ENCODE measurements at regions not wholly inside any gene's neighbourhood (a gene's known extent, or its start where the extent isn't known, plus 50 kb on each side); places are given as distances from the start of the nearest gene placed in this dataset.

- Histone ChIP-seq H3K9me3 (ENCODE audit: low read length) (peaks cover 5% of the 10 kb centered on the region; the same call in 1 of the 2 replicates), H4K20me1 (ENCODE audit: insufficient read depth, low read length) (no peaks in the 10 kb centered on the region), H3K36me3 (ENCODE audit: insufficient read depth, low read length) (no peaks in the 10 kb centered on the region), H3K4me2 (ENCODE audit: low read length) (no peak overlapping the region), H3K27ac (ENCODE audit: low read depth, low read length, poor library complexity, severe bottlenecking) (no peak overlapping the region), H3K9me2 (ENCODE audit: insufficient read depth, low read length) (no peaks in the 10 kb centered on the region), H2AFZ (ENCODE audit: low read length) (no peak overlapping the region), H3K4me3 (ENCODE audit: low read depth, low read length, poor library complexity, severe bottlenecking) (no peak overlapping the region), H3K79me2 (ENCODE audit: insufficient read depth, low read depth, low read length) (no peaks in the 10 kb centered on the region), H3K4me1 (ENCODE audit: insufficient read depth, low read length, poor library complexity, severe bottlenecking) (no peaks in the 10 kb centered on the region)
- ChIA-PET CTCF (ENCODE audit: unreplicated experiment) (no interaction called here), POLR2A (interaction anchor here (0.6 to 1.4 kb wide), 3 partner anchors 20 to 106 kb away, joined by 3 read pairs; no protein-coding TSS in a partner anchor)
- TF ChIP-seq, protein P1, sequence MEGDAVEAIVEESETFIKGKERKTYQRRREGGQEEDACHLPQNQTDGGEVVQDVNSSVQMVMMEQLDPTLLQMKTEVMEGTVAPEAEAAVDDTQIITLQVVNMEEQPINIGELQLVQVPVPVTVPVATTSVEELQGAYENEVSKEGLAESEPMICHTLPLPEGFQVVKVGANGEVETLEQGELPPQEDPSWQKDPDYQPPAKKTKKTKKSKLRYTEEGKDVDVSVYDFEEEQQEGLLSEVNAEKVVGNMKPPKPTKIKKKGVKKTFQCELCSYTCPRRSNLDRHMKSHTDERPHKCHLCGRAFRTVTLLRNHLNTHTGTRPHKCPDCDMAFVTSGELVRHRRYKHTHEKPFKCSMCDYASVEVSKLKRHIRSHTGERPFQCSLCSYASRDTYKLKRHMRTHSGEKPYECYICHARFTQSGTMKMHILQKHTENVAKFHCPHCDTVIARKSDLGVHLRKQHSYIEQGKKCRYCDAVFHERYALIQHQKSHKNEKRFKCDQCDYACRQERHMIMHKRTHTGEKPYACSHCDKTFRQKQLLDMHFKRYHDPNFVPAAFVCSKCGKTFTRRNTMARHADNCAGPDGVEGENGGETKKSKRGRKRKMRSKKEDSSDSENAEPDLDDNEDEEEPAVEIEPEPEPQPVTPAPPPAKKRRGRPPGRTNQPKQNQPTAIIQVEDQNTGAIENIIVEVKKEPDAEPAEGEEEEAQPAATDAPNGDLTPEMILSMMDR (conservative IDR thresholded peaks at IDR 0.05; ENCODE audit: low read length), result no peak
- TF ChIP-seq EZH2phosphoT487 (IDR thresholded peaks at IDR 0.05; ENCODE audit: borderline replicate concordance, low read depth, low read length), result no peak
- no peak for DNase-seq (ENCODE audit: low spot score)
- no TSS peak for BruUV-seq (replicated peaks)
- intact Hi-C loops (cut with micrococcal nuclease; ENCODE audit: unreplicated experiment), result no loop called here
Measured at GRCh38 chr5:164377746-164378145, 872.3 kb downstream of the MAT2B start.

DNA sequence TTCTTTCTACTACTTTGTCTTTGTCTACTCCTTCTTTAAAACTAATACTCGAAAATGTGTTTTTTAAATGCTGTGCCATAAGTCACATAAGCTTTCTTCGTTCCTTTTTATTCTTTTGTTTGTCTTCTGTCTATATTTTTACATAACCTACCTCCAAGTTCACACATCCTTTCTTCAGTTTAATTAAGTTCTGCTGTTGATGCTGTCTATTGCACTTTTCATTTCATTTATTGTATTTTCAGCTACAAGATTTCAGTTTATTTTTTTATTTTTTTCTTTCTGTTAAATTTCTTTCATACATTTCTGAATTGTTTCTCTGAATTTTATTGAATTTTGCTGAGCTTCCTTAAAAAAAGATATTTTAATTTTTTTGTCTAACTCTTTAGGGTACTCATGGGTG is 878.2 kb downstream of the MAT2B start:
- no peaks in the 10 kb centered on the region for H3K36me3 ChIP-seq (ENCODE audit: insufficient read depth, low read length)
- H3K4me1 ChIP-seq (ENCODE audit: insufficient read depth, low read length, poor library complexity, severe bottlenecking), result no peaks in the 10 kb centered on the region
- no peak overlapping the region for H3K4me2 ChIP-seq (ENCODE audit: low read length)
- ChIA-PET CTCF (ENCODE audit: unreplicated experiment) (no interaction called here), POLR2A (interaction anchor here (0.6 kb wide), 1 partner anchor 388 kb away, joined by 4 read pairs; no protein-coding TSS in a partner anchor)
- no peaks in the 10 kb centered on the region for H3K9me2 ChIP-seq (ENCODE audit: insufficient read depth, low read length)
- H3K9me3 ChIP-seq (ENCODE audit: low read length), result peaks cover 5% of the 10 kb centered on the region; the same call in 1 of the 2 replicates
- no peak for TF ChIP-seq EZH2phosphoT487 (IDR thresholded peaks at IDR 0.05; ENCODE audit: borderline replicate concordance, low read depth, low read length)
- TF ChIP-seq, protein P1 (conservative IDR thresholded peaks at IDR 0.05; ENCODE audit: low read length), result no peak
- no peaks in the 10 kb centered on the region for H3K79me2 ChIP-seq (ENCODE audit: insufficient read depth, low read depth, low read length)
- no TSS peak for BruUV-seq (replicated peaks)
- H4K20me1 ChIP-seq (ENCODE audit: insufficient read depth, low read length), result no peaks in the 10 kb centered on the region
- intact Hi-C loops (cut with micrococcal nuclease; ENCODE audit: unreplicated experiment), result no loop called here
- no peak overlapping the region for H2AFZ ChIP-seq (ENCODE audit: low read length)
- H3K4me3 ChIP-seq (ENCODE audit: low read depth, low read length, poor library complexity, severe bottlenecking), result no peak overlapping the region
- no peak for DNase-seq (ENCODE audit: low spot score)
- no peak overlapping the region for H3K27ac ChIP-seq (ENCODE audit: low read depth, low read length, poor library complexity, severe bottlenecking)

DNA sequence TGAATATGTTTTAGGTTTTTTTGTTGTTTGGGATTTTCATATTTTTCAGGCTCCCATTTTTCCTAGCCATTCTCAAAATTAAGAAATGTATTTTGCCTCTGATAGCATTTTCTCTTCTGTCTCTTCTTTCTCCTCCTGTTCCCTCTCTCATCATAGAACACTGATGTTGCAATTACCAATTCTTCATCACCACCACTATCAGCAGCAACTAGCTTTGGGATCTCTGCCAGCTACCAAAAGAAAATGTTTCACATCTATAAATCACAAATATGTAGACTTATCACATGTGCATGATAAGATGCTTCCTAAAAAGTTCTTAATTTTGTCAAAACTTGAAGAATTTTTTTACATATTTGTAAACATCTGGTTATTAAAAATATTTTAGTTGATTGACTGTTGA is 887.1 kb downstream of the MAT2B start:
- H3K27ac ChIP-seq (ENCODE audit: low read depth, low read length, poor library complexity, severe bottlenecking), result no peak overlapping the region
- H3K79me2 ChIP-seq (ENCODE audit: insufficient read depth, low read depth, low read length), result no peaks in the 10 kb centered on the region
- no TSS peak for BruUV-seq (replicated peaks)
- H4K20me1 ChIP-seq (ENCODE audit: insufficient read depth, low read length), result no peaks in the 10 kb centered on the region
- intact Hi-C loops (cut with micrococcal nuclease; ENCODE audit: unreplicated experiment), result no loop called here
- no peak overlapping the region for H3K4me3 ChIP-seq (ENCODE audit: low read depth, low read length, poor library complexity, severe bottlenecking)
- DNase-seq (ENCODE audit: low spot score), result no peak
- no peaks in the 10 kb centered on the region for H3K4me1 ChIP-seq (ENCODE audit: insufficient read depth, low read length, poor library complexity, severe bottlenecking)
- ChIA-PET CTCF (ENCODE audit: unreplicated experiment) (no interaction called here), POLR2A (no interaction called here)
- no peaks in the 10 kb centered on the region for H3K9me3 ChIP-seq (ENCODE audit: low read length)
- TF ChIP-seq, protein P1 (conservative IDR thresholded peaks at IDR 0.05; ENCODE audit: low read length), result no peak
- TF ChIP-seq EZH2phosphoT487 (IDR thresholded peaks at IDR 0.05; ENCODE audit: borderline replicate concordance, low read depth, low read length), result no peak
- no peak overlapping the region for H2AFZ ChIP-seq (ENCODE audit: low read length)
- H3K36me3 ChIP-seq (ENCODE audit: insufficient read depth, low read length), result no peaks in the 10 kb centered on the region
- no peaks in the 10 kb centered on the region for H3K9me2 ChIP-seq (ENCODE audit: insufficient read depth, low read length)
- no peak overlapping the region for H3K4me2 ChIP-seq (ENCODE audit: low read length)
